IgD-negative memory B cell (primary cell): ENCODE measurements at regions not wholly inside any gene's neighbourhood (a gene's known extent, or its start where the extent isn't known, plus 50 kb on each side); places are given as distances from the start of the nearest gene placed in this dataset.
"Not testable (repeated sequence)": the region's sequence is repeated elsewhere in the genome, so short reads cannot be mapped to it uniquely, and the experiment has no call there.

ENCODE experiments used
- H3K27ac Mint-ChIP-seq, 3 donors: one replicate each; pipeline ENCODE4 v1.8.0; 2020 to 2022; ENCODE audit warnings: mild to moderate bottlenecking in 3 of 3, mixed read lengths in 3 of 3, moderate library complexity in 1 of 3
- H3K27me3 Mint-ChIP-seq: one replicate; pipeline ENCODE4 v1.8.0; 2021; ENCODE audit warnings: mixed read lengths
- H3K36me3 Mint-ChIP-seq: one replicate; pipeline ENCODE4 v1.8.0; 2020; ENCODE audit warnings: mild to moderate bottlenecking, mixed read lengths
- H3K4me1 Mint-ChIP-seq, 3 donors: one replicate each; pipeline ENCODE4 v1.8.0; 2020 to 2022; ENCODE audit warnings: mixed read lengths in 3 of 3, mild to moderate bottlenecking in 1 of 3
- H3K4me3 Mint-ChIP-seq, 4 donors: one replicate each; pipeline ENCODE4 v1.8.0; 2020 to 2022; ENCODE audit warnings: mild to moderate bottlenecking in 4 of 4, mixed read lengths in 4 of 4, moderate library complexity in 3 of 4
- H3K9me3 Mint-ChIP-seq, 3 donors: one replicate each; pipeline ENCODE4 v1.8.0; 2020 to 2021; ENCODE audit warnings: mixed read lengths in 3 of 3, mild to moderate bottlenecking in 1 of 3

DNA sequence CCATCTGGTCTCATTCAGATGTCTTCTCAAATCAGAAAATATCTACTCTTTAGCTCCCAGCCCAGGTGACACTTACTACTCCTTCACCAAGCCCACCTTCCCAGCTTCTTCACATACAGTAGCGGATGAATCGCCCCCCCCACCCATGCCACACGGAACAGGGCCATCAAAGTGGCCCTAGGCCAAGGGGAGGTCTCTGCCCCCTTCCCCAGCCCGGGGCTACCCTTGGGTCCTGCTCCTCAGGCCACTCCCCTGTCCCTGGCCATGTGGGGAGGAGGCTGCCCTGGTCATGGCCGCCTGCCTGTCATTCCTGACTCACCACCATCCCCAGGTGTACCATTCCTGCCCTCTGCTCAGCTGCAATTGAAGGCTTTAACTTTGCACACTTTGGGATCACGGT, 142.8 kb downstream of the NECTIN1 start:
- Mint-ChIP-seq H3K27me3 (peaks cover 46% of the 10 kb centered on the region), H3K9me3 (peaks cover 0 to 4% (median 0%) of the 10 kb centered on the region in 3 donors), H3K4me3 (no peak overlapping the region), H3K27ac (no peak overlapping the region), H3K36me3 (no peaks in the 10 kb centered on the region), H3K4me1 (peaks cover 0 to 1% (median 0%) of the 10 kb centered on the region in 3 donors)

GRCh38 chr11:119585043-119585781, 143.8 kb downstream of the NECTIN1 start:
- peak overlapping the region in 1 of 4 donors; percentile 63 for H3K4me3 Mint-ChIP-seq
- H3K27ac Mint-ChIP-seq, result no peak overlapping the region
- peaks cover under 1 to 5% (median 3%) of the 10 kb centered on the region in 3 donors for H3K9me3 Mint-ChIP-seq
- no peaks in the 10 kb centered on the region for H3K36me3 Mint-ChIP-seq
- peaks cover 50% of the 10 kb centered on the region for H3K27me3 Mint-ChIP-seq
- H3K4me1 Mint-ChIP-seq, result peaks cover 0 to 1% (median 0%) of the 10 kb centered on the region in 3 donors

GRCh38 chr11:119584193-119585042, 144.6 kb downstream of the NECTIN1 start:
- peak overlapping the region in 1 of 4 donors; percentile 57 for H3K4me3 Mint-ChIP-seq

GRCh38 chr11:119583585-119583984, 145.4 kb downstream of the NECTIN1 start:
- H3K4me3 Mint-ChIP-seq, result no peak overlapping the region
- no peaks in the 10 kb centered on the region for H3K36me3 Mint-ChIP-seq
- peaks cover 3 to 5% (median 5%) of the 10 kb centered on the region in 3 donors for H3K9me3 Mint-ChIP-seq
- H3K27me3 Mint-ChIP-seq, result peaks cover 48% of the 10 kb centered on the region
- peaks cover 0 to 1% (median 0%) of the 10 kb centered on the region in 3 donors for H3K4me1 Mint-ChIP-seq
- no peak overlapping the region for H3K27ac Mint-ChIP-seq

More at GRCh38 chr11:119584193-119585042, 144.6 kb downstream of the NECTIN1 start:
- Mint-ChIP-seq H3K36me3 (no peaks in the 10 kb centered on the region), H3K4me1 (peaks cover 0 to 1% (median 0%) of the 10 kb centered on the region in 3 donors), H3K27me3 (peaks cover 51% of the 10 kb centered on the region), H3K9me3 (peaks cover 3 to 5% (median 5%) of the 10 kb centered on the region in 3 donors), H3K27ac (no peak overlapping the region)

DNA sequence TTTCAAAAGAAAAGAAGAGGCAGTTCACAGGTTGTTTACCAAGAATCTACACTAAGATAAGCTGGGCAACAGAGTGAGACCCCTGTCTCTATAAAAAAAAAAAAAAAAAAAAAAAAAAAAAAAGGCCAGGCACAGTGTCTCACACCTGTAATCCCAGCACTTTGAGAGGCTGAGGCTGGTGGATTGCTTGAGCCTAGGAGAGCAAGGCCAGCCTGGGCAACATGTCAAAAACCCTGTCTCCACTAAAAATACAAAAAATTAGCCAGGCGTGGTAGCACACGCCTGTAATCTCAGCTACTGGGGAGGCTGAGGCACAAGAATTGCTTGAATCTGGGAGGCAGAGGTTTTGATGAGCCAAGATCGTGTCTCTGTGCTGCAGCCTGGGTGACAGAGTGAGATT, 147.6 kb downstream of the NECTIN1 start:
- H3K27ac Mint-ChIP-seq, H3K36me3 Mint-ChIP-seq, H3K9me3 Mint-ChIP-seq, H3K4me1 Mint-ChIP-seq, H3K4me3 Mint-ChIP-seq: not testable (repeated sequence)
- H3K27me3 Mint-ChIP-seq, result peaks cover 53% of the 10 kb centered on the region

- Mint-ChIP-seq H3K9me3 (peaks cover 3 to 5% (median 5%) of the 10 kb centered on the region in 3 donors), H3K4me1 (peaks cover 0 to 1% (median 0%) of the 10 kb centered on the region in 3 donors), H3K36me3 (no peaks in the 10 kb centered on the region), H3K27ac (no peak overlapping the region), H3K27me3 (peaks cover 49% of the 10 kb centered on the region), H3K4me3 (no peak overlapping the region)
These were observed 148.2 kb downstream of the NECTIN1 start for GRCh38 chr11:119580751-119581150.

DNA sequence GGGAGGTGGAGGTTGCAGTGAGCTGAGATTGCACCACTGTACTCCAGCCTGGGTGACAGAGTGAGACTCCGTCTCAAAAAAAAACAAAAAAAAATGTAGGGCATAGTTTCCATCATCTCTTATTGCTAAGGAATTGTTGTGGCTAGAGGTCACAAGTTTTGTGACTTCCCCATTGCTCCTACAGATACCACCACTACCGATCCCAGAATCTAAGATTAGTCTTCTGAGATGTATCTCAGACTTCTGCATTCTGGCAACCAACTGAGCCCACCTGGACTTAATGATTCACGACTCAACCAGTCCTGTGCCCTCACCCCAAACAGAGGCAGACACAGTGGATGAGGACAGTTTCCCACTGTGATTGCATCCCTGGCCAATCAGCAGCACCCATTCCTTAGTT, 148.9 kb downstream of the NECTIN1 start:
- Mint-ChIP-seq H3K9me3 (peaks cover 3 to 5% (median 5%) of the 10 kb centered on the region in 3 donors), H3K27ac (no peak overlapping the region), H3K36me3 (no peaks in the 10 kb centered on the region), H3K4me1 (peaks cover 0 to 1% (median 0%) of the 10 kb centered on the region in 3 donors), H3K4me3 (peak overlapping the region in 1 of 4 donors; percentile 61), H3K27me3 (peaks cover 46% of the 10 kb centered on the region)

GRCh38 chr11:119578521-119579191, 150.3 kb downstream of the NECTIN1 start:
- no peaks in the 10 kb centered on the region for H3K36me3 Mint-ChIP-seq
- peaks cover 0 to 5% (median 4%) of the 10 kb centered on the region in 3 donors for H3K4me1 Mint-ChIP-seq
- H3K9me3 Mint-ChIP-seq, result peaks cover 3 to 5% (median 5%) of the 10 kb centered on the region in 3 donors
- H3K4me3 Mint-ChIP-seq, result no peak overlapping the region
- H3K27ac Mint-ChIP-seq, result no peak overlapping the region
- peaks cover 33% of the 10 kb centered on the region for H3K27me3 Mint-ChIP-seq

DNA sequence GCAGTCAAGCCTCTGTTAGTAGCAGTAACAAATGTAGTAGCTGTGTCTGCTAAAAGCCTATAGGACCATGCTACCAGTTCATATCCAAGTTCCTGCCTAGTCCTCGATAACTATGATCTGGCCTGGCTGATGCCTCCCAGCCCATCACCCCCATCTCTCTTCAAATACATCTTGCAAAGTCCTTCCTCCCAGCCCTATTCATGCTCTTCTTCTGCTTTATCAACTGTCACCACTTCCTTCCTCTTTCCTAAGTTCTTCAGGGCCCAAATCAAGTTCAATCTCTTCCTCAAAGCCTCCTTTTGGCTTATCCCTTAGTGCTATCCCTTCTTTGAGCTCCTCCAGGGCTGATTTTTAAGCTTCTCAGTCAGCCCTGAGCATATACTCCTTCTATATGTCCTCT, 150.9 kb upstream of the THY1 start:
- Mint-ChIP-seq H3K27ac (no peak overlapping the region), H3K9me3 (peaks cover 0 to 4% (median 3%) of the 10 kb centered on the region in 3 donors), H3K27me3 (peaks cover 11% of the 10 kb centered on the region), H3K36me3 (no peaks in the 10 kb centered on the region), H3K4me1 (peaks cover 0 to 6% (median 6%) of the 10 kb centered on the region in 3 donors), H3K4me3 (no peak overlapping the region)

DNA sequence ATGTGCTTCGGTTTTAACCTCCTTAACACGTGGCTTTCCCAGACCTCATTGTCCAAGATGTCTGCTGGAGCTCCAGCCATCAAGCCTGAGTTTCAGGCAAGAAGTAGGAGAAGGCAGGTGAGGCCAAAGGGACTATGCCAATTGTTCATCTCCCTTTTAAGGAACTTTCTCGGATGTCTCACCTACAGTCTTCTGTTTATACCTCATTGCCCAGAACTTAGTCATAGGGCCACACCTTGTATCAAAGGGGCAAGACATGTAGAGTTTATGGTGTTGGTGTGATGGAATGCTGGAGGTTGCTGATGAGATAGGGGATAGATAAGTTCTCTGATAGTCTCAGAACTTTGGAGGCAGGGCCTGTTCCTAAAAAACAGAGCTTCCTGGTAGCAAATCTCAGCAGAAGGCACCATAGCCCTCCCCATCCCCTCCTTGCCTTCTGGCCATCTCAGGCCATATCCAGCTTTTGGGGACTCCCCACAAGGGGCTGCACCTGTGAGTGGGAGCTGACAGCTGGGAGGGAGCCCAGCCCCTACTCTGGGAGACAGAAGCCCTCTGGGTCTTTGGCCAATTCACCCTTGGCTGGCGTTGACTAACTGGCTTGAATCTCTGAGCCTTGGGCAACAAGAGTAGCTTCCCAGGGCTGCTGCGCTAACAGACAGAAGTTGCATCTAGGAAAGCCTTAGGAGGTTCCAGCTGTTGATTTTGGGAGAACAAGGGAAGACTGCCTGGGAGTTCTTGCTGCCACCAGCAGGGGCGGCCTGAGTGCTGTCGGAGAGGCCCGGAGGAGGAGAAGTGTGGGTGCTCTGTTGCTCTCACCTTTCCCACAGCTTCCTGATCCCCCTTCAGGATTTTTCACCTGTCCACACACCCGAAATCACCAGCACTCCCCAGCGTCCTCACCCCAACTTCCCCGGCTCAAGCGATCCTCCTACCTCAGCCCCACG, 149.8 kb upstream of the THY1 start:
- H3K4me3 Mint-ChIP-seq, result no peak overlapping the region
- peaks cover 0 to 10% (median 6%) of the 10 kb centered on the region in 3 donors for H3K4me1 Mint-ChIP-seq
- H3K9me3 Mint-ChIP-seq, result peaks cover 0 to 4% (median 3%) of the 10 kb centered on the region in 3 donors
- H3K27ac Mint-ChIP-seq, result no peak overlapping the region
- H3K27me3 Mint-ChIP-seq, result peaks cover 9% of the 10 kb centered on the region
- no peaks in the 10 kb centered on the region for H3K36me3 Mint-ChIP-seq

- H3K9me3 Mint-ChIP-seq, result peaks cover 0 to 4% (median 0%) of the 10 kb centered on the region in 3 donors
- H3K27ac Mint-ChIP-seq, result no peak overlapping the region
- H3K4me3 Mint-ChIP-seq, result no peak overlapping the region
- H3K4me1 Mint-ChIP-seq, result peaks cover 0 to 11% (median 6%) of the 10 kb centered on the region in 3 donors
- H3K36me3 Mint-ChIP-seq, result no peaks in the 10 kb centered on the region
- H3K27me3 Mint-ChIP-seq, result peaks cover 3% of the 10 kb centered on the region
These were observed 148.3 kb upstream of the THY1 start for GRCh38 chr11:119571311-119571710.

DNA sequence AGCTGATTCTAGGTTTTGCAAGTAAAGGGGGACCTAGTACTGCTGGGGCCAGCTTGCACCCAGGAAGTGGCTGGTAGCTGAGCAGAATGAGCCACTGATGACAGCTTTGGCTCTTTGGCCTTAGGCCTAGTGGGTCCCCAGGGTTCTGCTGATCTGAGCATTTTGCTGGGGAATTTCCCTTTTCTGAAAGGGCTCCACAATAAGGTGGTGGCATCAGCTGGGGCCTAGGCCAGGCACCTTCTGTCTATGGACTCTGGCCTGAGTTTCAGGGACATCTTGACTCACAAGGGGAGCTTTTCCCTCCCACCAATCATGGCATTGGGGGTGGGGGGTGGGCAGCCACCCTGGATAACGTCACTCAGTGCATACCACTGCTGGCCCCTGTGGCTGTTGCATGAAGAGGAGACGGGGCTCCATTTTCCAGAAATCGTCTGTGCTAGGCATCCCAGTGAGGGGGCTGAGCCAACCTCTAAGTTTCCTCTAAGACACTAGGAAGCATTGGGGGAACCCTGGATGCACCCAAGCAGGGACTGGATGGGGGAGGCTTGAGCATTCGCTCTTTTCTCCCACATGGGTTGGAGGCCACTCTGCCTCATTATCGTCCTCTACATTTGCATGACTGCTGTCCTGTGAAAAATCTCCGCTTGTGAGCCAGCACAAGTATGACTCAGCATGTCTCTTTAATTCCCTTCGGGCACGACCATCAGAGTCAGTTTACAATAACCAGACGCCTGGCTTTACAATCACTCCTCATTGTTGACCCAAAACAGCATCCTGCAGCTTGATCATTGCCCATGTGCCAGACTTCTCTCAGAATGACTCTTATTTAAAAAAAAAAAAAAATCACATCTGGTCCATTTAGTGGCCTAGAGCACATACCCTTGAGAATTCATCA, 145.0 kb upstream of the THY1 start:
- Mint-ChIP-seq H3K27ac (no peak overlapping the region), H3K27me3 (peaks cover 4% of the 10 kb centered on the region), H3K4me1 (peaks cover 0 to 5% (median 0%) of the 10 kb centered on the region in 3 donors), H3K9me3 (peaks cover 1 to 13% (median 3%) of the 10 kb centered on the region in 3 donors), H3K4me3 (peak overlapping the region in 1 of 4 donors; percentile 5), H3K36me3 (no peaks in the 10 kb centered on the region)

- Mint-ChIP-seq H3K9me3 (peaks cover 4 to 13% (median 9%) of the 10 kb centered on the region in 3 donors), H3K36me3 (no peaks in the 10 kb centered on the region), H3K4me3 (no peak overlapping the region), H3K27me3 (peaks cover 4% of the 10 kb centered on the region), H3K4me1 (peaks cover 0 to 5% (median 0%) of the 10 kb centered on the region in 3 donors), H3K27ac (no peak overlapping the region)
These were observed 143.3 kb upstream of the THY1 start for GRCh38 chr11:119566319-119566718.
